Tibial nerve (tissue), 4 donors: ENCODE measurements at regions not wholly inside any gene's neighbourhood (a gene's known extent, or its start where the extent isn't known, plus 50 kb on each side); places are given as distances from the start of the nearest gene placed in this dataset.

Experiments
- EP300 ChIP-seq, 2 donors: sonication (generic); formaldehyde crosslinking; IDR thresholded peaks; one replicate each; pipeline ENCODE4 v1.6.1; 2017; ENCODE audit warnings: antibody characterized with exemption in 2 of 2, mild to moderate bottlenecking in 1 of 2
- POLR2A ChIP-seq, 2 donors: fragments of 450-650 bp; IDR thresholded peaks; one replicate each; pipeline ENCODE4 v1.6.1; 2017; ENCODE audit warnings: antibody characterized with exemption in 2 of 2, mild to moderate bottlenecking in 2 of 2, moderate library complexity in 2 of 2
- TF ChIP-seq, protein P1 (sequence below), 5 experiments: fragments of 200-600 bp in 3 of 5; fragments of 450-650 bp in 2 of 5; sonication (generic) in 3 of 5; IDR thresholded peaks; one replicate each; pipeline ENCODE4 v1.5.1; 2016 to 2019; ENCODE audit warnings: antibody characterized with exemption in 5 of 5, mild to moderate bottlenecking in 3 of 5, moderate library complexity in 2 of 5

DNA sequence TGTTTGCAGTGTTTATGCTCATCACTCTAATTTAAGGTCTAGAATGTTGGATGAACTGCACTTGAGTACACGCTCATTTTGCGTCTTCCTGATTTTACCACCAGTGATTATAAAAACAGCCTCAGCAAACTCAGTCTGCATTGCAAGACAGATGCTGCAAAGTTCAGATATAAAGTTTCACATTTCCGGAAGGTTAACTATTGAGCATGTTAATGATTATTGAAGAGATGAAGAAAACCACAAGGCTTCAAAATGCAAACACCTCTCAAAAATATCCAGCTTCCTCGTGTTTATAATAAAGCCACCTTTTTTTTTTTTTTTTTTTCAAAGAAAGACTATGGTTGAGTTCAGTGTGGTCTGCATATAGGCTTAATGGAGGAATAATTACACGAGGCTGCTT is 92.1 kb upstream of the BMP4 start:
- TF ChIP-seq, protein P1, sequence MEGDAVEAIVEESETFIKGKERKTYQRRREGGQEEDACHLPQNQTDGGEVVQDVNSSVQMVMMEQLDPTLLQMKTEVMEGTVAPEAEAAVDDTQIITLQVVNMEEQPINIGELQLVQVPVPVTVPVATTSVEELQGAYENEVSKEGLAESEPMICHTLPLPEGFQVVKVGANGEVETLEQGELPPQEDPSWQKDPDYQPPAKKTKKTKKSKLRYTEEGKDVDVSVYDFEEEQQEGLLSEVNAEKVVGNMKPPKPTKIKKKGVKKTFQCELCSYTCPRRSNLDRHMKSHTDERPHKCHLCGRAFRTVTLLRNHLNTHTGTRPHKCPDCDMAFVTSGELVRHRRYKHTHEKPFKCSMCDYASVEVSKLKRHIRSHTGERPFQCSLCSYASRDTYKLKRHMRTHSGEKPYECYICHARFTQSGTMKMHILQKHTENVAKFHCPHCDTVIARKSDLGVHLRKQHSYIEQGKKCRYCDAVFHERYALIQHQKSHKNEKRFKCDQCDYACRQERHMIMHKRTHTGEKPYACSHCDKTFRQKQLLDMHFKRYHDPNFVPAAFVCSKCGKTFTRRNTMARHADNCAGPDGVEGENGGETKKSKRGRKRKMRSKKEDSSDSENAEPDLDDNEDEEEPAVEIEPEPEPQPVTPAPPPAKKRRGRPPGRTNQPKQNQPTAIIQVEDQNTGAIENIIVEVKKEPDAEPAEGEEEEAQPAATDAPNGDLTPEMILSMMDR (IDR thresholded peaks at IDR 0.05): no peak
- TF ChIP-seq POLR2A (IDR thresholded peaks at IDR 0.05) (no peak), EP300 (IDR thresholded peaks at IDR 0.05) (no peak)
